HCT116 (cell line): ENCODE measurements at regions not wholly inside any gene's neighbourhood (a gene's known extent, or its start where the extent isn't known, plus 50 kb on each side); places are given as distances from the start of the nearest gene placed in this dataset.

Source experiments
- EGR1 ChIP-seq: IDR thresholded peaks from 2 replicates; pipeline ENCODE4 v1.6.1; 2012; ENCODE audit warnings: low read depth
- EZH2 ChIP-seq: fragments of 200-600 bp; sonication (generic); IDR thresholded peaks from 2 replicates; pipeline ENCODE4 v1.6.1; 2017; ENCODE audit warnings: antibody characterized with exemption, mixed run types
- EZH2phosphoT487 ChIP-seq: fragments of 200-600 bp; IDR thresholded peaks from 2 replicates; pipeline ENCODE4 v1.6.1; 2018; ENCODE audit warnings: antibody characterized with exemption, borderline replicate concordance
- FOSL1 ChIP-seq: IDR thresholded peaks from 2 replicates; pipeline ENCODE4 v1.6.1; 2012; ENCODE audit warnings: low read depth
- POLR2AphosphoS5 ChIP-seq: IDR thresholded peaks from 2 replicates; pipeline ENCODE4 v1.6.1; 2011; ENCODE audit warnings: mild to moderate bottlenecking, low read depth, low read length, moderate library complexity
- RAD21 ChIP-seq: IDR thresholded peaks from 2 replicates; pipeline ENCODE4 v1.6.1; 2012; ENCODE audit warnings: low read depth, mild to moderate bottlenecking
- SRF ChIP-seq: IDR thresholded peaks from 2 replicates; pipeline ENCODE4 v1.6.1; 2012; ENCODE audit warnings: low read depth
- TF ChIP-seq, protein P1 (sequence below), 3 experiments: fragments of 200-600 bp in 1 of 3; sonication (generic) in 1 of 3; IDR thresholded peaks in 2 of 3; conservative IDR thresholded peaks in 1 of 3; 2 replicates each; pipeline ENCODE4 v1.5.1; 2012 to 2017; ENCODE audit warnings: low read depth in 2 of 3, low read length in 2 of 3, antibody characterized with exemption in 1 of 3, borderline replicate concordance in 1 of 3, control low read depth in 1 of 3, mild to moderate bottlenecking in 1 of 3, mixed read lengths in 1 of 3, mixed run types in 1 of 3, moderate library complexity in 1 of 3; ENCODE audit not compliant: insufficient read depth in 1 of 3
- TF ChIP-seq, protein P2 (sequence below): IDR thresholded peaks from 2 replicates; pipeline ENCODE4 v1.6.1; 2012
- TF ChIP-seq, protein P3 (sequence below): IDR thresholded peaks from 2 replicates; pipeline ENCODE4 v1.6.1; 2012

DNA sequence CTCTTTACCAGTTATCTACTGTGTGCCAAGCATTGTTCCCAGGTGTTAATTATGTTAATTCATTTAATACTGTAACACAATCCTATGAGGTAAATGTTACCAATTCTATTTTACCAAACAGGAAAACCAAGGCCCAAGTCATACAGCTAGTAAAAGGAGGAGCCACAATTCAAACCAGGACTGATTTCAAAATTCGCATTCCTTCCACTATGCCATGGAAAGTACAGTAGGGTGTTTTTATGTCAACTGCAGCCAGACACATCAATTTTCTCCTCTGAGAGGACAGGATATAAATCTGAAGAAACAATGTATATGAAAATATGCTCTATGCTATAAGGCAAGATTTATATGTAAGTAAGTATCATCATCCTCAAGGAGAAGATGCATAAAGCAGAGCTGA, 104.3 kb downstream of the RPL27A start:
- TF ChIP-seq, protein P1, sequence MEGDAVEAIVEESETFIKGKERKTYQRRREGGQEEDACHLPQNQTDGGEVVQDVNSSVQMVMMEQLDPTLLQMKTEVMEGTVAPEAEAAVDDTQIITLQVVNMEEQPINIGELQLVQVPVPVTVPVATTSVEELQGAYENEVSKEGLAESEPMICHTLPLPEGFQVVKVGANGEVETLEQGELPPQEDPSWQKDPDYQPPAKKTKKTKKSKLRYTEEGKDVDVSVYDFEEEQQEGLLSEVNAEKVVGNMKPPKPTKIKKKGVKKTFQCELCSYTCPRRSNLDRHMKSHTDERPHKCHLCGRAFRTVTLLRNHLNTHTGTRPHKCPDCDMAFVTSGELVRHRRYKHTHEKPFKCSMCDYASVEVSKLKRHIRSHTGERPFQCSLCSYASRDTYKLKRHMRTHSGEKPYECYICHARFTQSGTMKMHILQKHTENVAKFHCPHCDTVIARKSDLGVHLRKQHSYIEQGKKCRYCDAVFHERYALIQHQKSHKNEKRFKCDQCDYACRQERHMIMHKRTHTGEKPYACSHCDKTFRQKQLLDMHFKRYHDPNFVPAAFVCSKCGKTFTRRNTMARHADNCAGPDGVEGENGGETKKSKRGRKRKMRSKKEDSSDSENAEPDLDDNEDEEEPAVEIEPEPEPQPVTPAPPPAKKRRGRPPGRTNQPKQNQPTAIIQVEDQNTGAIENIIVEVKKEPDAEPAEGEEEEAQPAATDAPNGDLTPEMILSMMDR (IDR thresholded peaks at IDR 0.05 in 2 of 3, conservative IDR thresholded peaks at IDR 0.05 in 1 of 3; ENCODE audit: borderline replicate concordance in 1 of 3, insufficient read depth in 1 of 3, low read depth in 2 of 3, low read length in 2 of 3): peak in 1 of 3 experiments; percentile 41; a peak in 1 of 6 replicates
- TF ChIP-seq POLR2AphosphoS5 (no peak), SRF (no peak), EZH2phosphoT487 (no peak), EZH2 (no peak), FOSL1 (no peak), EGR1 (no peak), RAD21 (no peak)
- TF ChIP-seq, protein P2, sequence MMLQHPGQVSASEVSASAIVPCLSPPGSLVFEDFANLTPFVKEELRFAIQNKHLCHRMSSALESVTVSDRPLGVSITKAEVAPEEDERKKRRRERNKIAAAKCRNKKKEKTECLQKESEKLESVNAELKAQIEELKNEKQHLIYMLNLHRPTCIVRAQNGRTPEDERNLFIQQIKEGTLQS: no peak
- TF ChIP-seq, protein P3, sequence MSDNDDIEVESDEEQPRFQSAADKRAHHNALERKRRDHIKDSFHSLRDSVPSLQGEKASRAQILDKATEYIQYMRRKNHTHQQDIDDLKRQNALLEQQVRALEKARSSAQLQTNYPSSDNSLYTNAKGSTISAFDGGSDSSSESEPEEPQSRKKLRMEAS: no peak
